GM23338 (cell line): ENCODE measurements at regions not wholly inside any gene's neighbourhood (a gene's known extent, or its start where the extent isn't known, plus 50 kb on each side); places are given as distances from the start of the nearest gene placed in this dataset.

Experiments
- ATAC-seq: fragments of 200-7000 bp; cut with Tn5 transposase; 3 replicates; pipeline ENCODE4 v1.9.1; 2020
- DNase-seq: peaks from one replicate; pipeline ENCODE4 v3.0.0-alpha.2; 2015; ENCODE audit warnings: low spot score
- H2AFZ ChIP-seq: fragments of 200-600 bp; sonication (generic); 2 replicates; pipeline ENCODE4 v1.8.0; 2016; ENCODE audit warnings: antibody characterized with exemption, mild to moderate bottlenecking, moderate library complexity
- H3F3A ChIP-seq: fragments of 200-600 bp; sonication (generic); replicated peaks from 2 replicates; pipeline ENCODE4 v1.8.0; 2017; ENCODE audit warnings: antibody characterized with exemption, mixed run types, low read depth
- H3K27ac ChIP-seq: fragments of 200-600 bp; sonication (generic); 2 replicates; pipeline ENCODE4 v1.6.1; 2016; ENCODE audit warnings: low read depth
- H3K27me3 ChIP-seq: fragments of 200-600 bp; sonication (generic); 2 replicates; pipeline ENCODE4 v1.8.0; 2016; ENCODE audit warnings: mild to moderate bottlenecking, mixed run types, moderate library complexity; ENCODE audit not compliant: insufficient read depth
- H3K36me3 ChIP-seq: fragments of 200-600 bp; sonication (generic); 2 replicates; pipeline ENCODE4 v1.8.0; 2016; ENCODE audit warnings: mild to moderate bottlenecking; ENCODE audit not compliant: insufficient read depth
- H3K4me1 ChIP-seq: fragments of 200-600 bp; sonication (generic); 2 replicates; pipeline ENCODE4 v1.8.0; 2016; ENCODE audit warnings: mild to moderate bottlenecking, moderate library complexity; ENCODE audit not compliant: insufficient read depth
- H3K4me2 ChIP-seq: fragments of 200-600 bp; sonication (generic); 2 replicates; pipeline ENCODE4 v1.7.1; 2017; ENCODE audit warnings: mixed run types
- H3K4me3 ChIP-seq: fragments of 200-600 bp; sonication (generic); 2 replicates; pipeline ENCODE4 v1.6.1; 2016; ENCODE audit warnings: mixed run types
- H3K79me2 ChIP-seq: fragments of 200-600 bp; sonication (generic); replicated peaks from 2 replicates; pipeline ENCODE4 v1.8.0; 2017; ENCODE audit warnings: mild to moderate bottlenecking; ENCODE audit not compliant: insufficient read depth
- H3K9me2 ChIP-seq: fragments of 200-600 bp; sonication (generic); 2 replicates; pipeline ENCODE4 v1.8.0; 2017; ENCODE audit not compliant: insufficient read depth
- H4K20me1 ChIP-seq: fragments of 200-600 bp; sonication (generic); replicated peaks from 2 replicates; pipeline ENCODE4 v1.8.0; 2017; ENCODE audit warnings: mild to moderate bottlenecking; ENCODE audit not compliant: insufficient read depth
- H3K27ac Mint-ChIP-seq: 2 replicates; pipeline ENCODE4 v1.8.0; 2020; ENCODE audit warnings: inconsistent platforms, mild to moderate bottlenecking, moderate library complexity, mixed read lengths
- H3K27me3 Mint-ChIP-seq: 3 replicates; pipeline ENCODE4 v1.8.0; 2022; ENCODE audit warnings: low read depth, mild to moderate bottlenecking, moderate library complexity, mixed read lengths, inconsistent platforms; ENCODE audit not compliant: insufficient read depth, poor library complexity
- H3K36me3 Mint-ChIP-seq: 3 replicates; pipeline ENCODE4 v1.8.0; 2021; ENCODE audit warnings: low read depth, mild to moderate bottlenecking, inconsistent platforms, moderate library complexity, mixed read lengths
- H3K4me1 Mint-ChIP-seq: 3 replicates; pipeline ENCODE4 v1.8.0; 2020; ENCODE audit warnings: mild to moderate bottlenecking, inconsistent platforms, mixed read lengths
- H3K4me3 Mint-ChIP-seq: 3 replicates; pipeline ENCODE4 v1.8.0; 2021; ENCODE audit warnings: moderate library complexity, mild to moderate bottlenecking, inconsistent platforms, mixed read lengths
- H3K9me3 Mint-ChIP-seq: 3 replicates; pipeline ENCODE4 v1.8.0; 2020; ENCODE audit warnings: moderate library complexity, mild to moderate bottlenecking, inconsistent platforms, mixed read lengths
- EZH2 ChIP-seq: fragments of 200-600 bp; sonication (generic); IDR thresholded peaks from one replicate; pipeline ENCODE4 v1.8.0; 2017; ENCODE audit warnings: antibody characterized with exemption, mild to moderate bottlenecking, low read depth; ENCODE audit not compliant: unreplicated experiment
- JUNB ChIP-seq: IDR thresholded peaks from one replicate; pipeline ENCODE4 v1.6.1; 2016; ENCODE audit warnings: antibody characterized with exemption; ENCODE audit not compliant: unreplicated experiment
- ZNF114 ChIP-seq: fragments of 250-450 bp; sonication (Bioruptor Pico); IDR thresholded peaks from 2 replicates; pipeline ENCODE4 v1.5.0; 2020; ENCODE audit warnings: mild to moderate bottlenecking, moderate library complexity
- TF ChIP-seq, protein P1 (sequence below): IDR thresholded peaks from 2 replicates; pipeline ENCODE4 v1.6.1; 2016; ENCODE audit warnings: antibody characterized with exemption
- TF ChIP-seq, protein P2 (sequence below): fragments of 250-450 bp; sonication (Bioruptor Pico); IDR thresholded peaks from 2 replicates; pipeline ENCODE4 v1.5.0; 2020; ENCODE audit warnings: mild to moderate bottlenecking, moderate library complexity

GRCh38 chr10:33777223-33777622 lies 442.8 kb upstream of the NRP1 start:
- peaks cover 18% of the 10 kb centered on the region for H3K4me1 Mint-ChIP-seq
- peaks cover 10% of the 10 kb centered on the region for H3K4me1 ChIP-seq
- no peaks in the 10 kb centered on the region for H3K27me3 ChIP-seq
- TF ChIP-seq ZNF114 (CRISPR knock-in tag): no peak
- TF ChIP-seq, protein P1, sequence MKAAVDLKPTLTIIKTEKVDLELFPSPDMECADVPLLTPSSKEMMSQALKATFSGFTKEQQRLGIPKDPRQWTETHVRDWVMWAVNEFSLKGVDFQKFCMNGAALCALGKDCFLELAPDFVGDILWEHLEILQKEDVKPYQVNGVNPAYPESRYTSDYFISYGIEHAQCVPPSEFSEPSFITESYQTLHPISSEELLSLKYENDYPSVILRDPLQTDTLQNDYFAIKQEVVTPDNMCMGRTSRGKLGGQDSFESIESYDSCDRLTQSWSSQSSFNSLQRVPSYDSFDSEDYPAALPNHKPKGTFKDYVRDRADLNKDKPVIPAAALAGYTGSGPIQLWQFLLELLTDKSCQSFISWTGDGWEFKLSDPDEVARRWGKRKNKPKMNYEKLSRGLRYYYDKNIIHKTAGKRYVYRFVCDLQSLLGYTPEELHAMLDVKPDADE: no peak
- TF ChIP-seq JUNB: no peak
- TF ChIP-seq EZH2: no peak
- TF ChIP-seq, protein P2, sequence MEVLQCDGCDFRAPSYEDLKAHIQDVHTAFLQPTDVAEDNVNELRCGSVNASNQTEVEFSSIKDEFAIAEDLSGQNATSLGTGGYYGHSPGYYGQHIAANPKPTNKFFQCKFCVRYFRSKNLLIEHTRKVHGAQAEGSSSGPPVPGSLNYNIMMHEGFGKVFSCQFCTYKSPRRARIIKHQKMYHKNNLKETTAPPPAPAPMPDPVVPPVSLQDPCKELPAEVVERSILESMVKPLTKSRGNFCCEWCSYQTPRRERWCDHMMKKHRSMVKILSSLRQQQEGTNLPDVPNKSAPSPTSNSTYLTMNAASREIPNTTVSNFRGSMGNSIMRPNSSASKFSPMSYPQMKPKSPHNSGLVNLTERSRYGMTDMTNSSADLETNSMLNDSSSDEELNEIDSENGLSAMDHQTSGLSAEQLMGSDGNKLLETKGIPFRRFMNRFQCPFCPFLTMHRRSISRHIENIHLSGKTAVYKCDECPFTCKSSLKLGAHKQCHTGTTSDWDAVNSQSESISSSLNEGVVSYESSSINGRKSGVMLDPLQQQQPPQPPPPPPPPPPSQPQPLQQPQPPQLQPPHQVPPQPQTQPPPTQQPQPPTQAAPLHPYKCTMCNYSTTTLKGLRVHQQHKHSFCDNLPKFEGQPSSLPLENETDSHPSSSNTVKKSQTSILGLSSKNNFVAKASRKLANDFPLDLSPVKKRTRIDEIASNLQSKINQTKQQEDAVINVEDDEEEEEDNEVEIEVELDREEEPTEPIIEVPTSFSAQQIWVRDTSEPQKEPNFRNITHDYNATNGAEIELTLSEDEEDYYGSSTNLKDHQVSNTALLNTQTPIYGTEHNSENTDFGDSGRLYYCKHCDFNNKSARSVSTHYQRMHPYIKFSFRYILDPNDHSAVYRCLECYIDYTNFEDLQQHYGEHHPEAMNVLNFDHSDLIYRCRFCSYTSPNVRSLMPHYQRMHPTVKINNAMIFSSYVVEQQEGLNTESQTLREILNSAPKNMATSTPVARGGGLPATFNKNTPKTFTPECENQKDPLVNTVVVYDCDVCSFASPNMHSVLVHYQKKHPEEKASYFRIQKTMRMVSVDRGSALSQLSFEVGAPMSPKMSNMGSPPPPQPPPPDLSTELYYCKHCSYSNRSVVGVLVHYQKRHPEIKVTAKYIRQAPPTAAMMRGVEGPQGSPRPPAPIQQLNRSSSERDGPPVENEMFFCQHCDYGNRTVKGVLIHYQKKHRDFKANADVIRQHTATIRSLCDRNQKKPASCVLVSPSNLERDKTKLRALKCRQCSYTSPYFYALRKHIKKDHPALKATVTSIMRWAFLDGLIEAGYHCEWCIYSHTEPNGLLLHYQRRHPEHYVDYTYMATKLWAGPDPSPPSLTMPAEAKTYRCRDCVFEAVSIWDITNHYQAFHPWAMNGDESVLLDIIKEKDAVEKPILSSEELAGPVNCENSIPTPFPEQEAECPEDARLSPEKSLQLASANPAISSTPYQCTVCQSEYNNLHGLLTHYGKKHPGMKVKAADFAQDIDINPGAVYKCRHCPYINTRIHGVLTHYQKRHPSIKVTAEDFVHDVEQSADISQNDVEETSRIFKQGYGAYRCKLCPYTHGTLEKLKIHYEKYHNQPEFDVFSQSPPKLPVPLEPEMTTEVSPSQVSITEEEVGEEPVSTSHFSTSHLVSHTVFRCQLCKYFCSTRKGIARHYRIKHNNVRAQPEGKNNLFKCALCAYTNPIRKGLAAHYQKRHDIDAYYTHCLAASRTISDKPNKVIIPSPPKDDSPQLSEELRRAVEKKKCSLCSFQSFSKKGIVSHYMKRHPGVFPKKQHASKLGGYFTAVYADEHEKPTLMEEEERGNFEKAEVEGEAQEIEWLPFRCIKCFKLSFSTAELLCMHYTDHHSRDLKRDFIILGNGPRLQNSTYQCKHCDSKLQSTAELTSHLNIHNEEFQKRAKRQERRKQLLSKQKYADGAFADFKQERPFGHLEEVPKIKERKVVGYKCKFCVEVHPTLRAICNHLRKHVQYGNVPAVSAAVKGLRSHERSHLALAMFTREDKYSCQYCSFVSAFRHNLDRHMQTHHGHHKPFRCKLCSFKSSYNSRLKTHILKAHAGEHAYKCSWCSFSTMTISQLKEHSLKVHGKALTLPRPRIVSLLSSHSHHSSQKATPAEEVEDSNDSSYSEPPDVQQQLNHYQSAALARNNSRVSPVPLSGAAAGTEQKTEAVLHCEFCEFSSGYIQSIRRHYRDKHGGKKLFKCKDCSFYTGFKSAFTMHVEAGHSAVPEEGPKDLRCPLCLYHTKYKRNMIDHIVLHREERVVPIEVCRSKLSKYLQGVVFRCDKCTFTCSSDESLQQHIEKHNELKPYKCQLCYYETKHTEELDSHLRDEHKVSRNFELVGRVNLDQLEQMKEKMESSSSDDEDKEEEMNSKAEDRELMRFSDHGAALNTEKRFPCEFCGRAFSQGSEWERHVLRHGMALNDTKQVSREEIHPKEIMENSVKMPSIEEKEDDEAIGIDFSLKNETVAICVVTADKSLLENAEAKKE: no peak
- H3K27ac Mint-ChIP-seq: no peak overlapping the region
- no peak overlapping the region for H3K4me2 ChIP-seq
- peaks cover 3% of the 10 kb centered on the region for H3K27me3 Mint-ChIP-seq
- DNase-seq (no peak), ATAC-seq (no peak)
- H3K27ac ChIP-seq: no peak overlapping the region
- H3K4me3 Mint-ChIP-seq: no peak overlapping the region
- no peak overlapping the region for H2AFZ ChIP-seq
- no peaks in the 10 kb centered on the region for H3K36me3 ChIP-seq
- H3K36me3 Mint-ChIP-seq: no peaks in the 10 kb centered on the region; the same call in 2 of the 3 replicates
- peaks cover 9% of the 10 kb centered on the region; the same call in 1 of the 2 replicates for H3F3A ChIP-seq
- H3K4me3 ChIP-seq: no peak overlapping the region
- peaks cover 18% of the 10 kb centered on the region for H3K9me2 ChIP-seq
- no peaks in the 10 kb centered on the region for H4K20me1 ChIP-seq
- no peaks in the 10 kb centered on the region for H3K9me3 Mint-ChIP-seq
- H3K79me2 ChIP-seq: no peaks in the 10 kb centered on the region
